ENCODE measurements at regions not wholly inside any gene's neighbourhood (a gene's known extent, or its start where the extent isn't known, plus 50 kb on each side); places are given as distances from the start of the nearest gene placed in this dataset.
A peak's percentile ranks its signal among the peaks of the same experiment; 100 is the strongest.
"Not testable (repeated sequence)": the region's sequence is repeated elsewhere in the genome, so short reads cannot be mapped to it uniquely, and the experiment has no call there.

- DNase-seq = no peak
Observed at GRCh38 chr15:99819981-99820718, 86.9 kb upstream of the LYSMD4 start.

DNA sequence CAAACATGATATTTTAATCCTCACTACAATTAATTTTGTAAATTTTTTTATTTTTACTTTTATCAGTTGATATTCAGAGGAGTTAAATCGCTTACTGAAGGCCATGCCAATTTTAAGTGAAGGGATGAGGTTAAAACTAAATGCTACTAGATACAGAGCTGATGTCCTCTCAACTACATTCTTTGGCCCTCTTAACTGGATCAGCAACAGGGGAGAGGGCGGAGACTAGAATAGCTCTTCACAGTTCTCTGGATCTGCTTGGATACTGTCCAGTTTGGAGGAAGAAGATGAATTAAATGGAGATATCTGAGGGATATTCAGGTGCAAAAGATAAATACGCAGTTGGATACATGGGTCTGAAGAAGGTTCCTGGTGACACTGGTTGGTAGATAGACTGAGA lies 85.6 kb upstream of the LYSMD4 start:
- DNase-seq = no peak

GRCh38 chr15:99816862-99817261 lies 83.6 kb upstream of the LYSMD4 start:
- DNase-seq = not testable (repeated sequence)

- DNase-seq = not testable (repeated sequence)
Observed at GRCh38 chr15:99810663-99811062, 77.4 kb upstream of the LYSMD4 start.

- DNase-seq = not testable (repeated sequence)
Observed at GRCh38 chr15:99799854-99800250, 66.6 kb upstream of the LYSMD4 start.

- DNase-seq = not testable (repeated sequence)
Observed at GRCh38 chr15:99799182-99799853, 66.1 kb upstream of the LYSMD4 start.

DNA sequence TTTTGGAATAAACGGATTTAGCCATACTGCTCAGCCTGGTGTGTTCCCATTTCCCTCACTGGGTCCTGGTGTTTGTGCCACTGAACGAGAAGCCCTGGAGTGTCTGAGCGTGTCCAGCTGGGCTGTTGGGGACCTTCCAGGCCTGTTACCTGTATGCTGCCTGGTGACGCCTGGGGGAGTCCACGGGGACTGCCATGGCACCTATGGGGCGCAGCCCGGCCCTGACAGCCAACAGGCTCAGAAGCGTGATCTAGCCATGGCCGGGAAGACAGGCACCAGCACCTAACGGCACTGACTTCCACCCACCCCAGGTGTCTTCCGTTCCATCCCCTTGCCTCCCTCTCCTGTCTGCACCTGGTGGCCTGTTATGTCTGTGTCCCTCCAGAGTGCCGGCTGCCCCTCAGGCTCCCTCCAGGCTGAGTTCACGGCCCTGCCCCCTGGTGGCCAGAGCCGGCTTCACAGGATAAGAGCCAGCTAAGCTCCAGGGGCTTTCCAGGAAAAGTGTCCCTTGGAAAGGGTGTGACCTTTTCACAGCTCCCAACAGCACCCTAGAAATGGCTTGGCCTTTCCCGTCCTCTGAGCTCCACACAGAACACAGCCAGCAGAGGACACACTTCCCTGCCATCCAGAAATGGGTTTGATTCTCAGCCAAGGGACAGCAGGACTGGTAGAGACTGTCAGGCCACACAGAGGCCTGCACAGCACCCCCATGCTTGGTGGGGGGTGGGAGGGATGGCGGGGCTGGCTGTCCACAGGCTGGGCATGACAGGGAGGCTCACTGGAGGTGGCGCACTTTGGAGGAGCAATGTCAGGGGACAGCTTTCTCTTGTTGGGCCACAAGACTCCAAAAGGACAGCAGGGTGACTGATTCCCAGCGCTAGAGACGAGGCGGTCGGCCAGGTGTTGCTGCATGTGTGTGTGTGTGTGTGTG lies 64.0 kb upstream of the LYSMD4 start:
- DNase-seq = not testable (repeated sequence)

- DNase-seq = peak in 1 of 2 experiments; percentile 4
Observed at GRCh38 chr15:99791881-99792807, 58.9 kb upstream of the LYSMD4 start.

GRCh38 chr15:99790751-99791150 lies 57.5 kb upstream of the LYSMD4 start:
- not testable (repeated sequence) for DNase-seq

- no peak for DNase-seq
Observed at GRCh38 chr15:99788156-99788555, 54.9 kb upstream of the LYSMD4 start.

DNA sequence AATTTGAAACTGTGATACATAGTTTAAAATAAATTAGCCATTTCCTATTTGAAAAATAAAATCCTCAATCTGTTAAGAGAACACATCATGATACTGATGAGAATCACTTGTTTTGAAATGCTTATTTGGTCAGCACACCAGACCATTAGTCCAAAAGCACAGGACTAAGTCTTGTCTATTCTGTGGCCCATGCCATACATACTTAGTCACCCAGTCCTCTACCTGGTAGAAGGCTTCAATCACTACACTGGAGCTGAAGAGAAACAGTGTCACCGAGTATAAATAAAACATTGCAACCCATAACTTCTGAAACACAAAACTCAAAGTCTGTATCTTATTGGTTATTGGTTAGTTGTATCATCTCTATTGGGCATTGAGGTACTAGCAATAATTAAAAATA lies 51.6 kb upstream of the LYSMD4 start:
- DNase-seq = not testable (repeated sequence)

DNA sequence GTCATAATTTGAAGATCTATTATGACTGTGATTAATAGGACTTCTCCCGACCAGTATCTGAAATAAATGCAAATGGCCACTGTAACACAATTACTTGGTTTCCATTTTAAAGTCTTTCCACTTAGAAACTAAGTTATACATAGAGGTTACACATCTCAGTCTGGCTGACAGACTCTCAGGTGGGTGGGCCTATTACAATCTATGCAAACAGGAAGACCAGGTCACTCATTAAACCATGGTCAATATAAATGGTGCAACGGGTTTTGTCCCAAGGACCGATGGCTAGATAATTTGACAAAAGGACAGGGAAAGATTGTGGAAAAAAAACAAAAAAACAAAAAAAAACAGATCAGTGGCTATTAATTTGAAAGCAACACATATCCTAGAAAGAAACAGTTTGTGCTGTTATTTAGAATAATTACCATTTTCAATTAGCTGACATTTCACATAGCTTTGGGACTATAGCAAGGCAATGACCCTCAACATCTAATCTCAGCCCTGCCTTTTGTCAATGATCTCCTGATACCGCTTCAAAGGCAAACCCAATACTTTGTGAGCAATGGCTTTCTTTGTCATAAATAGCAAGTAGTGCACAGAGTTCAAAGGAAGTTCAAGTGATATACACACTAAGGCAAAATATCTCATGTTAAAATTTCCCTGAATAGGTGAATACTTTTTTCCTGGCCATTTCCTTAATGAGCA lies 50.8 kb upstream of the LYSMD4 start:
- not testable (repeated sequence) for DNase-seq

Measured in SHP77 (cell line).